ENCODE measurements at regions not wholly inside any gene's neighbourhood (a gene's known extent, or its start where the extent isn't known, plus 50 kb on each side); places are given as distances from the start of the nearest gene placed in this dataset.

DNA sequence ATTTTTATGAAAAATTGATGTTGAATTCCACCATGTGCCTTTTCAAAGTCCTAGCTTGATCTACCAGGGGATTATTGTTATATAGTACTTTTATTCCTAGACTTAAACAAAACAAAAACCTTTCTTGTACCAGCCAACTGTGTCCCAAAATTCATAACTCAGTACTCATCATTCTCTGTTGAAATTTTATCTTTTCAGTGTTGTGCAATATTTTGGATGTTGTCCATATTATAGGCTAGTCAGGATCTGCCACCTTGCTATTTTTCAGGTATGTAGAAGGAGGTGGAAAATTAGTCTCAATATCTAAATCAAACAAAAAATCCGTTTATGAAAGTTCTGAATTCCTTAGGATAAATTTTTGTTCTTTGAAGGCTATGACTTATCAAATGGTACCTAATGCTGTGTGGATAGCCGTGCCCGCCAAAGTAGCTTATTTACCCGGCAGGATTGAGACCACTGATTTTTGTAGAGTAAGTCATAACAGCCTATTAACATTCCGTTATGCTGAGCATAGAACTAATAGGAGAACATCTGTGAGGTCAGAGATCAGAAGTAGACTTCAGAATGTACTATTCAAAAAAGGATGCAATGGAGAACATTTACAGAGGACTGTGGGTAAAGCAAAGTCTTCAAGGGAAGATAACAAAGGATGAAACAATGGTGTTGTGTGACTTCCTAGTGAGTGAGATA, 304.7 kb downstream of the SOX4 start:
- H3K27me3 ChIP-seq: no peaks in the 10 kb centered on the region
- intact Hi-C loops (cut with DNase I): no loop called here
- TF ChIP-seq POLR2AphosphoS5 (IDR thresholded peaks at IDR 0.05; ENCODE audit: insufficient read depth in 1 of 2, low read depth in 1 of 2) (no peak), POLR2A (IDR thresholded peaks at IDR 0.05) (no peak)
- TF ChIP-seq, protein P1, sequence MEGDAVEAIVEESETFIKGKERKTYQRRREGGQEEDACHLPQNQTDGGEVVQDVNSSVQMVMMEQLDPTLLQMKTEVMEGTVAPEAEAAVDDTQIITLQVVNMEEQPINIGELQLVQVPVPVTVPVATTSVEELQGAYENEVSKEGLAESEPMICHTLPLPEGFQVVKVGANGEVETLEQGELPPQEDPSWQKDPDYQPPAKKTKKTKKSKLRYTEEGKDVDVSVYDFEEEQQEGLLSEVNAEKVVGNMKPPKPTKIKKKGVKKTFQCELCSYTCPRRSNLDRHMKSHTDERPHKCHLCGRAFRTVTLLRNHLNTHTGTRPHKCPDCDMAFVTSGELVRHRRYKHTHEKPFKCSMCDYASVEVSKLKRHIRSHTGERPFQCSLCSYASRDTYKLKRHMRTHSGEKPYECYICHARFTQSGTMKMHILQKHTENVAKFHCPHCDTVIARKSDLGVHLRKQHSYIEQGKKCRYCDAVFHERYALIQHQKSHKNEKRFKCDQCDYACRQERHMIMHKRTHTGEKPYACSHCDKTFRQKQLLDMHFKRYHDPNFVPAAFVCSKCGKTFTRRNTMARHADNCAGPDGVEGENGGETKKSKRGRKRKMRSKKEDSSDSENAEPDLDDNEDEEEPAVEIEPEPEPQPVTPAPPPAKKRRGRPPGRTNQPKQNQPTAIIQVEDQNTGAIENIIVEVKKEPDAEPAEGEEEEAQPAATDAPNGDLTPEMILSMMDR (IDR thresholded peaks at IDR 0.05): no peak
- no peaks in the 10 kb centered on the region for H3K4me1 ChIP-seq
- H3K9me3 ChIP-seq: no peaks in the 10 kb centered on the region
- no peak overlapping the region for H3K4me3 ChIP-seq
- no peak overlapping the region for H3K27ac ChIP-seq
- no peak for DNase-seq (ENCODE audit: extremely low spot score in 2 of 2)
- H3K36me3 ChIP-seq: no peaks in the 10 kb centered on the region

DNA sequence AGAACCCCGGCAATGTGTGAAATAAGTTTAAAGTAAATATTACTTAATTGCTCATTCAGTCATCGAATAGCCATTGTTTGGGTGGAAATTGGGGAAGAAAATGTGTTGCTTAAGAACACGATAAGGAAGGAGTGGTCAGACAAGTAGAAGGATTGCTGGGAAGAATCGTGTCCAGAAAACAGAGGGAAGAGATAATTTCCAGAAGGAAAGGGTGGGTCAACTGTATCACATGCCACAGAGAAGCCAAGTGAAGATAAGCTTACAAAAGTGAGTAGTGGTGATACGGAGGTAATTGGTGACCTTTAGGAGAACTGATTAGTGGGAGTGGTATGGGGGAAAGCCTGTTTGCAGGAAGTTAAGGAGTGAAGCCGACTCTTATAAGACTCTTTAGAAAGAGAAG, 306.2 kb downstream of the SOX4 start:
- no peak for DNase-seq (ENCODE audit: extremely low spot score in 2 of 2)
- intact Hi-C loops (cut with DNase I): no loop called here
- no peak overlapping the region for H3K27ac ChIP-seq
- H3K27me3 ChIP-seq: no peaks in the 10 kb centered on the region
- H3K36me3 ChIP-seq: no peaks in the 10 kb centered on the region
- H3K4me3 ChIP-seq: no peak overlapping the region
- no peaks in the 10 kb centered on the region for H3K9me3 ChIP-seq
- no peaks in the 10 kb centered on the region for H3K4me1 ChIP-seq
- TF ChIP-seq POLR2AphosphoS5 (IDR thresholded peaks at IDR 0.05; ENCODE audit: insufficient read depth in 1 of 2, low read depth in 1 of 2) (no peak), POLR2A (IDR thresholded peaks at IDR 0.05) (no peak)
- TF ChIP-seq, protein P1 (IDR thresholded peaks at IDR 0.05): no peak

DNA sequence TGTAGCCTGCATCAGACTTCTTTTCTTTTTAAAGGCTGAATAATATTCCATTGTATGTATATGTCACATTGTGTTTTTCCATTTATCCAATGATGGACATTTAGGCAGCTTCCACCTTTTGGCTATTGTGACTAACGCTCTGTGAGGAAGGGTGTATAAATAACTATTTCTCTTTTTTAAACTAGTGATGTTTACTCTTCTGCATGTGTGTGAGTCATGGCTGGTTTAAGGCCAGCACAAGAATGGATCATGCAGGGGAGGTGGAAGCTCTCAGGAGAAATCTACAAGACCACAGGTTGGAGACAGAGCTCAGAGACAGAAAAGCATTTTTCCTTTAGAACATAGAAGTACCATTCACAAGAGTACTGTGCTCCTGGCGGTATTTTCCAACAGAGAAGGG, 307.2 kb downstream of the SOX4 start:
- H3K27ac ChIP-seq: no peak overlapping the region
- H3K9me3 ChIP-seq: no peaks in the 10 kb centered on the region
- no peak for DNase-seq (ENCODE audit: extremely low spot score in 2 of 2)
- intact Hi-C loops (cut with DNase I): no loop called here
- H3K27me3 ChIP-seq: no peaks in the 10 kb centered on the region
- H3K36me3 ChIP-seq: no peaks in the 10 kb centered on the region
- H3K4me3 ChIP-seq: no peak overlapping the region
- H3K4me1 ChIP-seq: no peaks in the 10 kb centered on the region
- TF ChIP-seq POLR2AphosphoS5 (IDR thresholded peaks at IDR 0.05; ENCODE audit: insufficient read depth in 1 of 2, low read depth in 1 of 2) (no peak), POLR2A (IDR thresholded peaks at IDR 0.05) (no peak)
- TF ChIP-seq, protein P1 (IDR thresholded peaks at IDR 0.05): no peak

DNA sequence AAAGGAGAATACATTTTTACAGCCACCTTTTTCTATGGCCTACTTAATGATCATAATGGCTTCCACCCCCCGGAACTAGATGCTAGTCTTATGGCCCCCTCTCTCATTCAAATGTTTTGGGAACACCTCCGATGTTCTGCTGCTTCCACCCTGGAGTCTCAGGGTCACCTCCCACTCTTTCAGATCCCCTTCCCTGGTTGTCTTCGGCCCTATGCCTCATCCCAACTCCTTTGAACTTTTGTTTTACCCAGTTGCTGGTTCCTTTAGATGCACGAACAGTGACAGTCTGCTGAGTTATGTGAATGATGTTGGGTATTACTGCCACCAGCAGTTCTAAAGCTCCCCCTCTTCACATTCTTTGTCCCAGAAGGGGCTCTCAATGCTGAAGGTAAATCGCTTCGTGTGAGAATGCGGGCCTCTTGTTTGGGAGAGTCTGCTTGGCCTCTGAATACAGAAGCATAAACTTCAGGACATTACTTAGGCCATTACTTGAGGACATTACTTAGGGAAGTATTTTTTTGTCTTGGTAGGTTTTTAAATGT, 309.1 kb downstream of the SOX4 start:
- Histone ChIP-seq H3K4me3 (no peak overlapping the region), H3K36me3 (no peaks in the 10 kb centered on the region), H3K27ac (no peak overlapping the region), H3K27me3 (no peaks in the 10 kb centered on the region), H3K9me3 (no peaks in the 10 kb centered on the region), H3K4me1 (no peaks in the 10 kb centered on the region)
- intact Hi-C loops (cut with DNase I): no loop called here
- no peak for TF ChIP-seq POLR2A (IDR thresholded peaks at IDR 0.05)
- TF ChIP-seq, protein P1 (IDR thresholded peaks at IDR 0.05): no peak
- TF ChIP-seq POLR2AphosphoS5 (IDR thresholded peaks at IDR 0.05; ENCODE audit: insufficient read depth in 1 of 2, low read depth in 1 of 2): no peak
- DNase-seq (ENCODE audit: extremely low spot score in 2 of 2): no peak

DNA sequence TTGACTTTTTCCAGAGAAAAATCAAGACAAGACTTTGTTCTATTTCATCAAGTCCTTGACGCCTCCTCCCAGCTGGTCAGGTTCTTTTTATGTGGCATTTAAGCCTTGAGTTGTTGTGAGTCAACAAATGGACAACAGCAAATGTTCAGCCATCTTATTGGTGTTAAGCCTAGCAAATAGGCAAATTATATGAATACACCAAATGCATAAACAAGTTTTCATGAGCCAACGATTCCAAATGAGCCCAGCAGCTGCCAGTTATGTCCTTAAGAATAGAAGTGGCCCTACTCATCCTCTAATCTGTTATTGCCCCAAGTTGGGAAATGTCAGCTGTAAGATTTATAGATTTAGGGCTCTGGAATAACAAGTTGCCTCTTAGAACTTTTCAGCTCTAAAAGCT, 312.0 kb downstream of the SOX4 start:
- intact Hi-C loops (cut with DNase I): no loop called here
- Histone ChIP-seq H3K27me3 (no peaks in the 10 kb centered on the region), H3K9me3 (no peaks in the 10 kb centered on the region), H3K36me3 (no peaks in the 10 kb centered on the region), H3K4me3 (no peak overlapping the region), H3K27ac (no peak overlapping the region), H3K4me1 (no peaks in the 10 kb centered on the region)
- DNase-seq (ENCODE audit: extremely low spot score in 2 of 2): no peak
- TF ChIP-seq, protein P1 (IDR thresholded peaks at IDR 0.05): no peak
- no peak for TF ChIP-seq POLR2AphosphoS5 (IDR thresholded peaks at IDR 0.05; ENCODE audit: insufficient read depth in 1 of 2, low read depth in 1 of 2)
